ENCODE measurements at regions not wholly inside any gene's neighbourhood (a gene's known extent, or its start where the extent isn't known, plus 50 kb on each side); places are given as distances from the start of the nearest gene placed in this dataset.
"Not testable (repeated sequence)": the region's sequence is repeated elsewhere in the genome, so short reads cannot be mapped to it uniquely, and the experiment has no call there.

GRCh38 chr2:208921358-208921757 is 502.5 kb upstream of the MAP2 start:
- H3K9me3 ChIP-seq (ENCODE audit: control extremely low read depth in 1 of 5, control insufficient read depth in 4 of 5, insufficient read depth in 2 of 5, low read depth in 1 of 5, low read length in 4 of 5); H3K27ac ChIP-seq (ENCODE audit: insufficient read depth in 1 of 2, low read depth in 1 of 2, low read length in 2 of 2, poor library complexity in 1 of 2, severe bottlenecking in 2 of 2); H3K4me3 ChIP-seq (ENCODE audit: control insufficient read depth in 1 of 7, extremely low read depth in 1 of 7, insufficient read depth in 4 of 7, low read depth in 2 of 7, low read length in 6 of 7); H3K27me3 ChIP-seq (replicated peaks in 2 of 5; ENCODE audit: control insufficient read depth in 4 of 5, insufficient read depth in 5 of 5, low read length in 4 of 5); POLR2A ChIA-PET; CTCF ChIA-PET; H3K36me3 ChIP-seq (ENCODE audit: control insufficient read depth in 4 of 4, insufficient read depth in 4 of 4, low read length in 3 of 4); H3K4me1 ChIP-seq (ENCODE audit: control extremely low read depth in 1 of 4, control insufficient read depth in 4 of 4, insufficient read depth in 4 of 4, low read length in 3 of 4); DNase-seq: not testable (repeated sequence)
- no CpG with 5 or more reads among the region's 1 CpG for WGBS (ENCODE audit: insufficient coverage)

GRCh38 chr2:208927867-208928266 is 496.0 kb upstream of the MAP2 start:
- H3K27ac ChIP-seq (ENCODE audit: insufficient read depth in 1 of 2, low read depth in 1 of 2, low read length in 2 of 2, poor library complexity in 1 of 2, severe bottlenecking in 2 of 2), result no peak overlapping the region
- H3K27me3 ChIP-seq (replicated peaks in 2 of 5; ENCODE audit: control insufficient read depth in 4 of 5, insufficient read depth in 5 of 5, low read length in 4 of 5), result no peaks in the 10 kb centered on the region
- no peaks in the 10 kb centered on the region for H3K4me1 ChIP-seq (ENCODE audit: control extremely low read depth in 1 of 4, control insufficient read depth in 4 of 4, insufficient read depth in 4 of 4, low read length in 3 of 4)
- POLR2A ChIA-PET, result no interaction called here
- no peak overlapping the region for H3K4me3 ChIP-seq (ENCODE audit: control insufficient read depth in 1 of 7, extremely low read depth in 1 of 7, insufficient read depth in 4 of 7, low read depth in 2 of 7, low read length in 6 of 7)
- no peaks in the 10 kb centered on the region for H3K9me3 ChIP-seq (ENCODE audit: control extremely low read depth in 1 of 5, control insufficient read depth in 4 of 5, insufficient read depth in 2 of 5, low read depth in 1 of 5, low read length in 4 of 5)
- no peak for DNase-seq
- CTCF ChIA-PET, result no interaction called here
- no peaks in the 10 kb centered on the region for H3K36me3 ChIP-seq (ENCODE audit: control insufficient read depth in 4 of 4, insufficient read depth in 4 of 4, low read length in 3 of 4)

- no peaks in the 10 kb centered on the region for H3K27me3 ChIP-seq (replicated peaks in 2 of 5; ENCODE audit: control insufficient read depth in 4 of 5, insufficient read depth in 5 of 5, low read length in 4 of 5)
- H3K4me1 ChIP-seq (ENCODE audit: control extremely low read depth in 1 of 4, control insufficient read depth in 4 of 4, insufficient read depth in 4 of 4, low read length in 3 of 4), result no peaks in the 10 kb centered on the region
- DNase-seq, result no peak
- WGBS (ENCODE audit: insufficient coverage), result 90% methylated on average over 3 of the region's 5 CpGs
- H3K36me3 ChIP-seq (ENCODE audit: control insufficient read depth in 4 of 4, insufficient read depth in 4 of 4, low read length in 3 of 4), result no peaks in the 10 kb centered on the region
- H3K4me3 ChIP-seq (ENCODE audit: control insufficient read depth in 1 of 7, extremely low read depth in 1 of 7, insufficient read depth in 4 of 7, low read depth in 2 of 7, low read length in 6 of 7), result no peak overlapping the region
- no peak overlapping the region for H3K27ac ChIP-seq (ENCODE audit: insufficient read depth in 1 of 2, low read depth in 1 of 2, low read length in 2 of 2, poor library complexity in 1 of 2, severe bottlenecking in 2 of 2)
- H3K9me3 ChIP-seq (ENCODE audit: control extremely low read depth in 1 of 5, control insufficient read depth in 4 of 5, insufficient read depth in 2 of 5, low read depth in 1 of 5, low read length in 4 of 5), result no peaks in the 10 kb centered on the region
- CTCF ChIA-PET, result no interaction called here
- POLR2A ChIA-PET, result no interaction called here
These were observed 494.5 kb upstream of the MAP2 start for GRCh38 chr2:208929139-208929864.

GRCh38 chr2:208929894-208930427 is 493.9 kb upstream of the MAP2 start:
- H3K27me3 ChIP-seq (replicated peaks in 2 of 5; ENCODE audit: control insufficient read depth in 4 of 5, insufficient read depth in 5 of 5, low read length in 4 of 5), result no peaks in the 10 kb centered on the region
- no peaks in the 10 kb centered on the region for H3K36me3 ChIP-seq (ENCODE audit: control insufficient read depth in 4 of 4, insufficient read depth in 4 of 4, low read length in 3 of 4)
- WGBS (ENCODE audit: insufficient coverage), result 100% methylated on average over 1 of the region's 3 CpGs
- POLR2A ChIA-PET, result no interaction called here
- DNase-seq, result no peak
- no peak overlapping the region for H3K27ac ChIP-seq (ENCODE audit: insufficient read depth in 1 of 2, low read depth in 1 of 2, low read length in 2 of 2, poor library complexity in 1 of 2, severe bottlenecking in 2 of 2)
- H3K4me3 ChIP-seq (ENCODE audit: control insufficient read depth in 1 of 7, extremely low read depth in 1 of 7, insufficient read depth in 4 of 7, low read depth in 2 of 7, low read length in 6 of 7), result no peak overlapping the region
- H3K9me3 ChIP-seq (ENCODE audit: control extremely low read depth in 1 of 5, control insufficient read depth in 4 of 5, insufficient read depth in 2 of 5, low read depth in 1 of 5, low read length in 4 of 5), result no peaks in the 10 kb centered on the region
- H3K4me1 ChIP-seq (ENCODE audit: control extremely low read depth in 1 of 4, control insufficient read depth in 4 of 4, insufficient read depth in 4 of 4, low read length in 3 of 4), result no peaks in the 10 kb centered on the region
- CTCF ChIA-PET, result no interaction called here

- no peak for DNase-seq
- Histone ChIP-seq H3K27ac (ENCODE audit: insufficient read depth in 1 of 2, low read depth in 1 of 2, low read length in 2 of 2, poor library complexity in 1 of 2, severe bottlenecking in 2 of 2) (no peak overlapping the region), H3K4me3 (ENCODE audit: control insufficient read depth in 1 of 7, extremely low read depth in 1 of 7, insufficient read depth in 4 of 7, low read depth in 2 of 7, low read length in 6 of 7) (no peak overlapping the region), H3K27me3 (replicated peaks in 2 of 5; ENCODE audit: control insufficient read depth in 4 of 5, insufficient read depth in 5 of 5, low read length in 4 of 5) (no peaks in the 10 kb centered on the region), H3K9me3 (ENCODE audit: control extremely low read depth in 1 of 5, control insufficient read depth in 4 of 5, insufficient read depth in 2 of 5, low read depth in 1 of 5, low read length in 4 of 5) (no peaks in the 10 kb centered on the region), H3K36me3 (ENCODE audit: control insufficient read depth in 4 of 4, insufficient read depth in 4 of 4, low read length in 3 of 4) (no peaks in the 10 kb centered on the region), H3K4me1 (ENCODE audit: control extremely low read depth in 1 of 4, control insufficient read depth in 4 of 4, insufficient read depth in 4 of 4, low read length in 3 of 4) (no peaks in the 10 kb centered on the region)
- WGBS (ENCODE audit: insufficient coverage), result no CpG with 5 or more reads among the region's 2 CpGs
- ChIA-PET CTCF (no interaction called here), POLR2A (no interaction called here)
These were observed 488.3 kb upstream of the MAP2 start for GRCh38 chr2:208935531-208935930.

- Histone ChIP-seq H3K4me1 (ENCODE audit: control extremely low read depth in 1 of 4, control insufficient read depth in 4 of 4, insufficient read depth in 4 of 4, low read length in 3 of 4) (no peaks in the 10 kb centered on the region), H3K27ac (ENCODE audit: insufficient read depth in 1 of 2, low read depth in 1 of 2, low read length in 2 of 2, poor library complexity in 1 of 2, severe bottlenecking in 2 of 2) (no peak overlapping the region), H3K36me3 (ENCODE audit: control insufficient read depth in 4 of 4, insufficient read depth in 4 of 4, low read length in 3 of 4) (no peaks in the 10 kb centered on the region), H3K4me3 (ENCODE audit: control insufficient read depth in 1 of 7, extremely low read depth in 1 of 7, insufficient read depth in 4 of 7, low read depth in 2 of 7, low read length in 6 of 7) (no peak overlapping the region), H3K27me3 (replicated peaks in 2 of 5; ENCODE audit: control insufficient read depth in 4 of 5, insufficient read depth in 5 of 5, low read length in 4 of 5) (no peaks in the 10 kb centered on the region), H3K9me3 (ENCODE audit: control extremely low read depth in 1 of 5, control insufficient read depth in 4 of 5, insufficient read depth in 2 of 5, low read depth in 1 of 5, low read length in 4 of 5) (no peaks in the 10 kb centered on the region)
- ChIA-PET CTCF (interaction anchor here (1.2 kb wide), 1 partner anchor 19 kb away, joined by 3 read pairs; no protein-coding TSS in a partner anchor), POLR2A (no interaction called here)
- DNase-seq, result no peak
- WGBS (ENCODE audit: insufficient coverage), result no CpG with 5 or more reads among the region's 1 CpG
These were observed 486.3 kb upstream of the MAP2 start for GRCh38 chr2:208937521-208937920.

GRCh38 chr2:208939852-208940251 is 484.0 kb upstream of the MAP2 start:
- Histone ChIP-seq H3K9me3 (ENCODE audit: control extremely low read depth in 1 of 5, control insufficient read depth in 4 of 5, insufficient read depth in 2 of 5, low read depth in 1 of 5, low read length in 4 of 5) (no peaks in the 10 kb centered on the region), H3K4me3 (ENCODE audit: control insufficient read depth in 1 of 7, extremely low read depth in 1 of 7, insufficient read depth in 4 of 7, low read depth in 2 of 7, low read length in 6 of 7) (no peak overlapping the region), H3K27me3 (replicated peaks in 2 of 5; ENCODE audit: control insufficient read depth in 4 of 5, insufficient read depth in 5 of 5, low read length in 4 of 5) (no peaks in the 10 kb centered on the region), H3K36me3 (ENCODE audit: control insufficient read depth in 4 of 4, insufficient read depth in 4 of 4, low read length in 3 of 4) (no peaks in the 10 kb centered on the region), H3K27ac (ENCODE audit: insufficient read depth in 1 of 2, low read depth in 1 of 2, low read length in 2 of 2, poor library complexity in 1 of 2, severe bottlenecking in 2 of 2) (no peak overlapping the region), H3K4me1 (ENCODE audit: control extremely low read depth in 1 of 4, control insufficient read depth in 4 of 4, insufficient read depth in 4 of 4, low read length in 3 of 4) (no peaks in the 10 kb centered on the region)
- ChIA-PET CTCF (no interaction called here), POLR2A (no interaction called here)
- 100% methylated on average over 1 of the region's 1 CpG for WGBS (ENCODE audit: insufficient coverage)
- no peak for DNase-seq

Measured in common myeloid progenitor, CD34-positive (primary cell).